ENCODE measurements at regions not wholly inside any gene's neighbourhood (a gene's known extent, or its start where the extent isn't known, plus 50 kb on each side); places are given as distances from the start of the nearest gene placed in this dataset.

DNA sequence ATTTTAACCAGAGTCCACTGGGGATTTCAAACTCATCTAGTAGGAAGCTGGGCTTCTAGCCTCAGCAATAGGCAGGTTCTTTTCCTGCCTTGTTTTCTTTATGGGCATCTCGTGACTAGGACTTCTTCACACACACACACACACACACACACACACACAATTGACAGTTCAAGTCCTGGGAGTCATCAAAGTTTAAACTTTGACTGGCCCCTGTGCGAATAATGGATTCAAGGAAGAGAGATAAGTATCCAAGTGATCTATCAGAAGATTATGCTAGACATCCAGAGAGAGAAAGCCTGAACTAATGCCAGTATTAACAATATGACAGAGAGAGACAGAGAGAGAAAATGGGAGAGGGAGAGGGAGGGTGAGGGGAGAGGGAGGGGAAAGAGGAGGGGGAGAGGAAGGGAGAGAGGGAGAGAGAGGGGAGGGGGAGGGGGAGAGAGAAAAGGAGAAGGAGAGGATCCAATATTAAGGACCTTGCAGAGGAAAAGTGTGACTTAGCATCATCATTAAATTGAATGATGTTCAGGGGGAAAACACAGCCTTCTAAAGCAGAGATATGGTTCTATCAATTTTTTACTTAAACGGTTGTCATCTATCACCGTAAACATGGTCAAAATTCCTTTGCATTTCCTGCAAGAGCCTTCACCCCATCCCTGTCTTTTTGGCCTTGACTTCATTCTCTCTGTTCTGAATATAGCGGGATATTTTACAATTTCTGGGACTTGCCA lies 327.6 kb upstream of the ZEB2 start:
- TF ChIP-seq, protein P1, sequence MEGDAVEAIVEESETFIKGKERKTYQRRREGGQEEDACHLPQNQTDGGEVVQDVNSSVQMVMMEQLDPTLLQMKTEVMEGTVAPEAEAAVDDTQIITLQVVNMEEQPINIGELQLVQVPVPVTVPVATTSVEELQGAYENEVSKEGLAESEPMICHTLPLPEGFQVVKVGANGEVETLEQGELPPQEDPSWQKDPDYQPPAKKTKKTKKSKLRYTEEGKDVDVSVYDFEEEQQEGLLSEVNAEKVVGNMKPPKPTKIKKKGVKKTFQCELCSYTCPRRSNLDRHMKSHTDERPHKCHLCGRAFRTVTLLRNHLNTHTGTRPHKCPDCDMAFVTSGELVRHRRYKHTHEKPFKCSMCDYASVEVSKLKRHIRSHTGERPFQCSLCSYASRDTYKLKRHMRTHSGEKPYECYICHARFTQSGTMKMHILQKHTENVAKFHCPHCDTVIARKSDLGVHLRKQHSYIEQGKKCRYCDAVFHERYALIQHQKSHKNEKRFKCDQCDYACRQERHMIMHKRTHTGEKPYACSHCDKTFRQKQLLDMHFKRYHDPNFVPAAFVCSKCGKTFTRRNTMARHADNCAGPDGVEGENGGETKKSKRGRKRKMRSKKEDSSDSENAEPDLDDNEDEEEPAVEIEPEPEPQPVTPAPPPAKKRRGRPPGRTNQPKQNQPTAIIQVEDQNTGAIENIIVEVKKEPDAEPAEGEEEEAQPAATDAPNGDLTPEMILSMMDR (IDR thresholded peaks at IDR 0.05 in 2 of 3, conservative IDR thresholded peaks at IDR 0.05 in 1 of 3; ENCODE audit: borderline replicate concordance in 1 of 3, insufficient read depth in 1 of 3, low read depth in 2 of 3, low read length in 2 of 3) = no peak
- no peak for TF ChIP-seq POLR2AphosphoS5 (IDR thresholded peaks at IDR 0.05; ENCODE audit: low read depth, low read length)
- TF ChIP-seq RAD21 (IDR thresholded peaks at IDR 0.05; ENCODE audit: low read depth) = no peak
- TF ChIP-seq TCF7L2 (IDR thresholded peaks at IDR 0.05; ENCODE audit: borderline replicate concordance, extremely low read depth, insufficient read depth, insufficient read length) = no peak
- TF ChIP-seq, protein P2, sequence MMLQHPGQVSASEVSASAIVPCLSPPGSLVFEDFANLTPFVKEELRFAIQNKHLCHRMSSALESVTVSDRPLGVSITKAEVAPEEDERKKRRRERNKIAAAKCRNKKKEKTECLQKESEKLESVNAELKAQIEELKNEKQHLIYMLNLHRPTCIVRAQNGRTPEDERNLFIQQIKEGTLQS (IDR thresholded peaks at IDR 0.05) = no peak
- TF ChIP-seq ZNF274 (IDR thresholded peaks at IDR 0.05; ENCODE audit: low read depth, low read length) = no peak
- TF ChIP-seq EGR1 (IDR thresholded peaks at IDR 0.05; ENCODE audit: low read depth) = no peak
- TF ChIP-seq POLR2A (IDR thresholded peaks at IDR 0.05; ENCODE audit: borderline replicate concordance, extremely low read depth, insufficient read depth, insufficient read length) = no peak
- no peak for TF ChIP-seq YY1 (IDR thresholded peaks at IDR 0.05; ENCODE audit: extremely low read depth, insufficient replicate concordance, low read depth, low read length)
- no peak for TF ChIP-seq EZH2 (IDR thresholded peaks at IDR 0.05)
- no peak for TF ChIP-seq JUND (IDR thresholded peaks at IDR 0.05)
- no peak for TF ChIP-seq CBX3 (IDR thresholded peaks at IDR 0.05; ENCODE audit: low read depth)
- TF ChIP-seq, protein P3, sequence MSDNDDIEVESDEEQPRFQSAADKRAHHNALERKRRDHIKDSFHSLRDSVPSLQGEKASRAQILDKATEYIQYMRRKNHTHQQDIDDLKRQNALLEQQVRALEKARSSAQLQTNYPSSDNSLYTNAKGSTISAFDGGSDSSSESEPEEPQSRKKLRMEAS (IDR thresholded peaks at IDR 0.05) = no peak
